HG02852 (cell line): ENCODE measurements at regions not wholly inside any gene's neighbourhood (a gene's known extent, or its start where the extent isn't known, plus 50 kb on each side); places are given as distances from the start of the nearest gene placed in this dataset.
"Not testable (repeated sequence)": the region's sequence is repeated elsewhere in the genome, so short reads cannot be mapped to it uniquely, and the experiment has no call there.

ENCODE experiments used
- ATAC-seq: cut with Tn5 transposase; IDR thresholded peaks from one replicate; pipeline ENCODE4 v1.9.1; 2021; ENCODE audit warnings: mild to moderate bottlenecking, moderate library complexity; ENCODE audit not compliant: unreplicated experiment

- ATAC-seq: no peak
These were observed 321.8 kb upstream of the SPRED2 start for GRCh38 chr2:65754219-65754618.

GRCh38 chr2:65751408-65751807, 319.0 kb upstream of the SPRED2 start:
- no peak for ATAC-seq

DNA sequence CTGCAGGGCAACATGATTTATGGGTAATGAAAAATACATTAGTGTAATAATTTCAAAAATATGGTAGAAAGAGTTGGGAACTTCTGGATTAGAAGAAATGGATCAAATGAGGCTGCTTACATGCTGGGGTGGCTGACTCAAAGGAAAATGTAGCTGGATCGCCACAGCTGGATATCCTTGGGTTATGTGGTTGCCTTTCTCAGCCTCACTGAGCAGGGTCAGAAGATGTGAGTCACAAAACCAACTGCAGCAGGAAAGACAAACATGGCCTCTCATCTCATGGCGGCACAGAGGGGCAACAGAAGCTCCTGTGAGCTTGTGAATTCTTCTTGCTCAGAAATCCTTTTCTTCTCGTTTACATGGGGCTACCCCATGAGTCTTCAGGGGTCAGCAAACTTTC, 317.1 kb upstream of the SPRED2 start:
- ATAC-seq: no peak

DNA sequence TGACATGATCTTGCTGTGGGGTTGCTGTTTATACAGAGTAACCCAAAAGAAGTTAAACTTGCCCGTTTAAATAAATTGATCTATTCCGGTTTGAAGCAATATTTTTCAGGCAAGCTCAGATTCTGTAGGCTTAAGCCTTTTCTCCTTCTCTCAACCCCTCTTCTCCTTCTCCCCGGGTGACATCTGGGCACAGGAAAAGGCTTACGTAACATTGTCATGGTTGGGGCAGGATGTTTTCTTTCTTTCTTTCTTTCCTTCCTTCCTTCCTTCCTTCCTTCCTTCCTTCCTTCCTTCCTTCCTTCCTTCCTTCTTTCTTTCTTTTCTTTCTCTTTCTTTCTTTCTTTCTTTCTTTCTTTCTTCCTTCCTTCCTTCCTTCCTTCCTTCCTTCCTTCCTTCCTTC, 315.5 kb upstream of the SPRED2 start:
- not testable (repeated sequence) for ATAC-seq

- ATAC-seq: no peak
These were observed 314.7 kb upstream of the SPRED2 start for GRCh38 chr2:65746931-65747675.

- ATAC-seq: no peak
These were observed 312.2 kb upstream of the SPRED2 start for GRCh38 chr2:65744477-65745200.

DNA sequence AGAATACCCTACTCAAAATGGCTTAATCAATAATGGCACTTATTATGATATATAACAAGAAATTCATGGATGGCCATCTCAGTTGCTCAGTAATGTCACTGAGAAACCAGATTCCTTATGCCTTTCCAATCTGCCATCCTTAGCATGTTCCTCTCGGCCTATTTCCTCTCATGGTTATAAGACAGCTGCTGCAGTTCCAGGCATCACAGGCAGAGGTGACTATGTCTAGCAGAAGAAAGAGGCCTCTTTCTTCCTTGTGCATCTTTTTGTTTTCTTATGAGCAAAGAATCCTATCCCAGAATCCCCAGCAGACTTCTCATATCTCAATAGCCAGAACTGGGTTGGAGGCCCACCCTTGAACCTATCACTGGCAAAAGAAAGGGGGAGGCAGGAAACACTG, 310.6 kb upstream of the SPRED2 start:
- ATAC-seq: no peak

DNA sequence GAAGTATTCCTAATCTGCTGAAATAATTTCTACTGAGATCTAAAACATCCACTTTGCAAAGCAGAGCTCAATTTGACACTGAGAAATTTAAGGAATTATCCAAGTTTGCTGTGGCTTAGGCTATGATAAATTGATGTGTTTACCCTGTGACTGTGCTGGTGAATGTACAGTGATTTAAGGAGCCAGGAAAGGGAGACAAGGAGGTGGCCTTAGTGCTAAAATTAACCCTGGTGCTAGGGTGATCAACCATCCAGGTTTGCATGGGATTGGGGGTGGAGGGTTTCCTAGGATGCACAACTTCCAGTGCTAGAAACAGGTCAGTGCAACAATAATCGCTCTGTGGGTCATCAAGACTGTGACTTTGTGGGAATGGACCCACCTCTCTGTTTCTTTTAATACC, 307.5 kb upstream of the SPRED2 start:
- no peak for ATAC-seq

DNA sequence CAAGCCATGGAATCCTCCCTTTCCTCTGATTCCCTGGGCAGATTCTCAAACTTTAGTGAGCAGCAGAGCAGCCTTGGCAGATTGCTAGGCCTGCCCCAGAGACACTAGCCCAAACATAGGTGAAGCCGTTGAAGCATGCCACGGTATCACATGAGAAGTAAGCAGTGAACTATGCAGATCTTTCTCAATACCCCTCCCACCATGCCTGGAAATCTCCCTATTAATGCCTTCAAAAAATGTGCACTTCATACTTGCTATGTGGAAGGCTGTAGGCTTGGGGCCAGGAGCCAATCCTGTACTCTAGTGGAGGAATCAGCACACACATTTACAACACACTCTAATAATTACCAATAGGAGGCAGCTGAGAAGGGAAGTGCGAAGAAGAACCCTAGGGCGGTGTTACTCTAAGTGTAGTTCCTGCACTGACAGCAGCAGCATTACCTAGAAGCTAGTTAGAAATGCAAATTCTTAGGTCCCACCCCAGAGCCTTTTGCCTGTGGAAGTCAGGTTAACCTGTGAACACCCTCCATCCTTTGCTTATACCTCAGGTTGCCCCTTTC, 305.1 kb upstream of the SPRED2 start:
- no peak for ATAC-seq

- ATAC-seq: no peak
These were observed 299.1 kb upstream of the SPRED2 start for GRCh38 chr2:65731476-65731875.

GRCh38 chr2:65730186-65730585, 297.8 kb upstream of the SPRED2 start:
- ATAC-seq: no peak

DNA sequence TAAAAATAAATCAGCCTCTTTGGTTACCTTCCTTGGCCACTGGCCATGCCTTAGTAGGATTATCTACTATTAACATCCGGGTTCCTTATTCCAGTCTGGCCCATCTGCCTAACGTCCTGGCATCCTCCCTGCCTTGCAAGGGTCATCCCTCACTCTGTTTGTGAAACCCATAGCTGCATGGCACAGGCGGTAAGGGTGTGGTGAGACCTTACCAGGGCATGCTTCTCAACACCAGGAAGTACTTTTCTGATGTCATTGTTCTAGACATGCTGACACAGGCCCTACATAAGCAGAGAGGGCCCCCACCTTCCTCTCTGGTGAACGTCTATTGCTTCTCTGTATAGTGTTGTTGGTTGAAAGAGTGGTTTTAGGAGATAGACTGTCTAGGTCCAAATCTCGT, 296.8 kb upstream of the SPRED2 start:
- no peak for ATAC-seq

DNA sequence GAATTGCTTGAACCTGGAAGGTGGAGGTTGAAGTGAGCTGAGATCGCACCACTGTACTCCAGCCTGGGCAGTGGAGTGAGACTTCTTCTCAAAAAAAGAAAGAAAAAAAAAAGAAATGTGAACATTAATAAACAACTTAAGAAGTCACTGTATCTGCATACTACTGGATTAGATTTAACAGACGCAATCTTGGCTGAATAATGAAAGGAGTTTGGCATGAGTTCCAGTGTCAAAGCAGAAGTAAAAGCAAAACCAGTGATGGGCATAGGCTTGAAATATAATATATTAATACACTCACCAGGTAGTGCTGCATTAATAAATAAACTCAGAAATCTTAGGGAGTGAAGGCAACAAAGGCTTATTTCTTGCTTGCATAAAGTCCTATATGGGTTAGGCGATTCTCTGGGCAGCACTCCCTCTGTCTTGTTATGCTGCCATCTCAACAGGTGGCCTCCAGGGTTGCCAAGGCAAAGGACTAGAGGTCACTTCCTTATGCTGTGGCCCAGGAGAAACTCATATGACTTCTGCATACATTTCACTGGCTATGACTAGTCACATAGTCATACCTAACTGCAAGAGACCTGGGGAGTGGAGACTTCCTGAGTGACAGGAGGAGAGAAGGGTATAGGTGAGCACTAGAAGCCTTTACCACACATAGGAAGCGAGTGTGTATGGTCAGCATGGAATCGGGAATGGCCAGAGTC, 296.2 kb upstream of the SPRED2 start:
- no peak for ATAC-seq

GRCh38 chr2:65727816-65728215, 295.4 kb upstream of the SPRED2 start:
- no peak for ATAC-seq

DNA sequence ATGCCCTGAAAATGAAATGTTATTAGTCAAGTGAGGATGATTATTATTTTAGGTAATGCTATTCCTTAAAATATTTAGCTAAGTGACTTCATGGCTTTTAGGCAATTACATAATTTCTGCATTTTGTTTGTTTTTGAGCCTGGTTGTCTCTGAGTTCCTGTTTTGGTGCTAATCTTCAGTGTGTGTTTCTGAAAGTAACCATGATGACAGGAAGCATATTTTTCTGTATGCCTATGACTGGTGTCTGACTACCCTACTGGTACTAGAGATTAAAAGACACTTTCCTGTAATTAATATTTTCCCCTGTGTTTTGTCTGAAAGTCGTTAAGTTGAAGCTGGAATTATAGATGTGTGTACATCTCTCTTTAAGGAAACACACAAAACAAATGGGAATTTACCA, 295.0 kb upstream of the SPRED2 start:
- no peak for ATAC-seq

DNA sequence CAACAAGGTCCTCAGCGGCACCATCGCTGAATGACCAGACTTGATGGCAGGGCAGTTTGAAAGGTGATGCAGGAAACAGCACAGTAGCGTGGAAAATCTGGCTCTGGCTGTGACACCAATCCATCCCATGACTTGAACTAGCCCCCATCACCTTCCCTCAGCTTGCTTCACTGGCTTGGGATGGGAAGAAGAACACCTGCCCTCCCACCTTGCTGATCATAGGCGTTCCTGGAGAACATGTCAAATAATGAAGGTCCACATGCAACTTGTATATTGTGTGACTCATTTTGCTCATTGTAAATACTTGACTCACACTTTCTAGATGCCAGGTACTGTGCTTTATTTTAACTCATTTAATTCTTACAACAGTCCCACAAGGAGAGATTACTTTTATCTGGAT, 292.4 kb upstream of the SPRED2 start:
- no peak for ATAC-seq

DNA sequence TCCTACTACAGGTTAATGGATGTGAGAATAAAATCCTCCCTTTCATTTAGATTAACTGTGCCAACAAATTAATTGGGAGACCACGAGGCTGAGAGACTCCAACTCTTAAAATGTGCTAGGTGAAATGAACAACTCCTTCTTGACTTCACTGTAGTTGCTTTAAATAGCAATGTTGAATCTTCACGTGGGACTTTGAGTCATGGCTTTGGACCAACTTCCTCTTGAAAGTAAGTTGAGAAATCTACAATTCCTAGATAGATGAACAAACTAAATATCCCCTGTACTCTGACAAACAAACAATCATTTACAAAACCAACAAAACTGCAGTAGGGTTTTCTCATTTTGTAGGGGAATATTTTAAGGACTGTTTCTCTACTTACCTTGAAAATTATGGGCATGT, 291.9 kb upstream of the SPRED2 start:
- no peak for ATAC-seq

DNA sequence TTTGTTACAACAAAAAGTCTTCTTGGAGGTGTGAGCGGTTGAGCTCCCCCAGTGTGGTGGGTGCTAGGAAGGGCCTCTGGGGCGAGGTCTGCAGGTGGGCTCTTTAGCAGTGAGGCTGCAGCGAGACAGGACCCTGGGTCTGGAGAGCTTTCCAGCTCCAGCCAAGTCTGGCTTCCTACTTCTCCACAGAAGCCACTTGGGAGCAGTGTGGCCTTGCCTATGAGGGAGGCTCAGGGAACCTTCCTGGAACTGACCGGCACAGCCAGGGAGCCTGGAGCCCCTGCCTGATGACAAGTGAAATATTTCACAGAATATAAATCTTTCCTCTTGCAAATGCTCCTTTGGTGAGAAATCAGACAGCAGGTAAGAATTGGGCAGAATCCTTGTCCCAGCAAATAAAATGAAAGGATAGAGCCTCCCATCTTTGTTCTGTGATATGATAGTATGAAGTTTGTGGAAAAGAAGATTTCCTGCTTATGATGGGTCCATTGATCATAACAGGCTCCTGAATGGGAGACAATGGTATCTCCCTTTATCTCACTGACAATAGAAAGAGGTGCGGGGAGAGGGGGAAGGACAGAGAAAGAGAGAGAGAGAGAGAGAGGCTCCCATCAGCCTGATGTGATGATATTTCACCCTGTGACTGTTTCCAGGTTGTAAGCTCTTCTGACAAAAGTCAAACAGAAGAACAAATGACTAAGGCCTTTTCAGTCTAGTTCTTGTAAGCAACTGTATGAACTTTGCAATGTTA, 289.8 kb upstream of the SPRED2 start:
- ATAC-seq: no peak

DNA sequence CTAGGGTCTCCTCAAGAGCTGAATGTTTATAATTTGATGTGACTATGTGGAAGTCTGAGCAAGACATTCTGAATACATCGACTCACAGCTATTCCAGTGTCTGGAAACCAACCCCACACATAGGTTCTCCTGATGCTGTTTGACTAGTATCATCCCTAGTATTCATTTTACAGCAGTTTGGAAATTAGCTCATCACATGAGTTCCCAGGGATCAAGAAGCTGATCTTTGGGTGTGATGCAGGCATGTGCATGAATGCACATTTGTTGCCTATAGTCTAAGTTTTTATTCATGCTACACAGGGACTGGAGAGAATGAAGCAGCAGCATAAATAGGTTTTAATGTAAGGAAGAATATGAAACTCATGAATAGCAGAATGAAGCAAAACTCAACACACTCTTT, 284.3 kb upstream of the SPRED2 start:
- no peak for ATAC-seq

- no peak for ATAC-seq
These were observed 282.9 kb upstream of the SPRED2 start for GRCh38 chr2:65715323-65715722.

- ATAC-seq: no peak
These were observed 282.5 kb upstream of the SPRED2 start for GRCh38 chr2:65714866-65715265.
